Neural progenitor cell (in vitro differentiated cells): ENCODE measurements at regions not wholly inside any gene's neighbourhood (a gene's known extent, or its start where the extent isn't known, plus 50 kb on each side); places are given as distances from the start of the nearest gene placed in this dataset.

Experiments used
- DNase-seq: peaks from one replicate; pipeline ENCODE4 v3.0.0-alpha.2; 2016; ENCODE audit warnings: low spot score
- H2AFZ ChIP-seq: fragments of 200-600 bp; sonication (generic); replicated peaks from 2 replicates; pipeline ENCODE4 v1.6.1; 2016; ENCODE audit warnings: antibody characterized with exemption
- H3F3A ChIP-seq: fragments of 200-600 bp; sonication (generic); 2 replicates; pipeline ENCODE4 v1.6.1; 2016; ENCODE audit warnings: antibody characterized with exemption, low read depth
- H3K27ac ChIP-seq: fragments of 200-600 bp; sonication (generic); 2 replicates; pipeline ENCODE4 v1.5.1; 2016; ENCODE audit warnings: mild to moderate bottlenecking
- H3K27me3 ChIP-seq: fragments of 200-600 bp; sonication (generic); 2 replicates; pipeline ENCODE4 v1.6.1; 2016; ENCODE audit warnings: mild to moderate bottlenecking, moderate library complexity
- H3K36me3 ChIP-seq: fragments of 200-600 bp; sonication (generic); 2 replicates; pipeline ENCODE4 v1.5.1; 2016
- H3K4me1 ChIP-seq: fragments of 200-600 bp; sonication (generic); 2 replicates; pipeline ENCODE4 v1.6.1; 2016; ENCODE audit warnings: mixed run types
- H3K4me2 ChIP-seq: fragments of 200-600 bp; sonication (generic); 2 replicates; pipeline ENCODE4 v1.6.1; 2016
- H3K4me3 ChIP-seq: fragments of 200-600 bp; sonication (generic); 2 replicates; pipeline ENCODE4 v1.5.1; 2016
- H3K79me2 ChIP-seq: fragments of 200-600 bp; sonication (generic); 2 replicates; pipeline ENCODE4 v1.6.1; 2016; ENCODE audit warnings: low read depth
- H3K9ac ChIP-seq: fragments of 200-600 bp; sonication (generic); 2 replicates; pipeline ENCODE4 v1.6.1; 2016
- H3K9me3 ChIP-seq: fragments of 200-600 bp; sonication (generic); 2 replicates; pipeline ENCODE4 v1.5.1; 2016; ENCODE audit warnings: low read depth
- H4K20me1 ChIP-seq: fragments of 200-600 bp; sonication (generic); 2 replicates; pipeline ENCODE4 v1.6.1; 2016; ENCODE audit warnings: low read depth
- H3K27ac Mint-ChIP-seq: 3 replicates; pipeline ENCODE4 v1.8.0; 2021; ENCODE audit warnings: mixed read lengths
- H3K27me3 Mint-ChIP-seq: 2 replicates; pipeline ENCODE4 v1.8.0; 2022; ENCODE audit warnings: low read depth, mild to moderate bottlenecking, inconsistent platforms, moderate library complexity, mixed read lengths; ENCODE audit not compliant: insufficient read depth
- H3K36me3 Mint-ChIP-seq: 3 replicates; pipeline ENCODE4 v1.8.0; 2021; ENCODE audit warnings: mixed read lengths
- H3K4me1 Mint-ChIP-seq: 3 replicates; pipeline ENCODE4 v1.8.0; 2021; ENCODE audit warnings: mixed read lengths
- H3K4me3 Mint-ChIP-seq: 3 replicates; pipeline ENCODE4 v1.8.0; 2021; ENCODE audit warnings: mild to moderate bottlenecking, moderate library complexity, mixed read lengths
- H3K9me3 Mint-ChIP-seq: 3 replicates; pipeline ENCODE4 v1.8.0; 2020; ENCODE audit warnings: mixed read lengths
- EZH2 ChIP-seq: fragments of 200-600 bp; sonication (generic); IDR thresholded peaks from 2 replicates; pipeline ENCODE4 v1.6.1; 2017; ENCODE audit warnings: antibody characterized with exemption, mild to moderate bottlenecking, moderate library complexity
- EZH2phosphoT487 ChIP-seq: fragments of 200-600 bp; sonication (generic); IDR thresholded peaks from 2 replicates; pipeline ENCODE4 v1.6.1; 2017; ENCODE audit warnings: antibody characterized with exemption
- TF ChIP-seq, protein P1 (sequence below): fragments of 200-600 bp; sonication (generic); IDR thresholded peaks from 2 replicates; pipeline ENCODE4 v1.5.1; 2017; ENCODE audit warnings: antibody characterized with exemption, mild to moderate bottlenecking

DNA sequence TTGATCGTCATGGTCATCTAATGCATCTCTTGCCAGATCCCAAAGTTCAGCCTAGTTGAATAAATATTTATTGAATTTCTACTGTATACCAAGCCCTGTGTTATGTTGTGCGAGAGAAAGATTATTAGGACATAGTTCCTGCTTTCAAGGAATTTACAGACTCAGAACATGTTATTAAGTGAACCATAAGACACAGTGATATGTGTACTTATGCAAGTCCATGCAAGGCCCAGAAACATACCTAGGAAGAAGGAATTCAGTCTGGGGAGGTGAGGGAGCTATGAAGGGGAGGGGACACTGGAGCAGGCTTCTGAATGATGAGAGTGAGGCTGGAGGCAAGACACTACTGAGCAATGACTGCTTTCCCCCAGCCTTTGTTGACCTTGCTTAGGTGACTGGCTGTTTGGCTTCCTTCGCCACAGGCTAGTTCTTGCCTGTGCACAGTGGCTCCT is 81.4 kb downstream of the ACAA2 start:
- DNase-seq = no peak
- H4K20me1 ChIP-seq = no peaks in the 10 kb centered on the region
- no peak overlapping the region for H3K9ac ChIP-seq
- H3K4me1 ChIP-seq = peaks cover 3% of the 10 kb centered on the region
- peaks cover 40% of the 10 kb centered on the region for H3K4me1 Mint-ChIP-seq
- no peaks in the 10 kb centered on the region for H3K27me3 ChIP-seq
- no peak overlapping the region for H3K27ac Mint-ChIP-seq
- H3K36me3 Mint-ChIP-seq = no peaks in the 10 kb centered on the region
- no peaks in the 10 kb centered on the region for H3F3A ChIP-seq
- no peak overlapping the region for H3K4me3 ChIP-seq
- no peak overlapping the region for H3K4me2 ChIP-seq
- no peaks in the 10 kb centered on the region for H3K36me3 ChIP-seq
- H3K9me3 Mint-ChIP-seq = no peaks in the 10 kb centered on the region
- peaks cover 4% of the 10 kb centered on the region for H3K27me3 Mint-ChIP-seq
- H3K4me3 Mint-ChIP-seq = no peak overlapping the region
- H3K9me3 ChIP-seq = no peaks in the 10 kb centered on the region
- H3K79me2 ChIP-seq = no peaks in the 10 kb centered on the region
- TF ChIP-seq, protein P1, sequence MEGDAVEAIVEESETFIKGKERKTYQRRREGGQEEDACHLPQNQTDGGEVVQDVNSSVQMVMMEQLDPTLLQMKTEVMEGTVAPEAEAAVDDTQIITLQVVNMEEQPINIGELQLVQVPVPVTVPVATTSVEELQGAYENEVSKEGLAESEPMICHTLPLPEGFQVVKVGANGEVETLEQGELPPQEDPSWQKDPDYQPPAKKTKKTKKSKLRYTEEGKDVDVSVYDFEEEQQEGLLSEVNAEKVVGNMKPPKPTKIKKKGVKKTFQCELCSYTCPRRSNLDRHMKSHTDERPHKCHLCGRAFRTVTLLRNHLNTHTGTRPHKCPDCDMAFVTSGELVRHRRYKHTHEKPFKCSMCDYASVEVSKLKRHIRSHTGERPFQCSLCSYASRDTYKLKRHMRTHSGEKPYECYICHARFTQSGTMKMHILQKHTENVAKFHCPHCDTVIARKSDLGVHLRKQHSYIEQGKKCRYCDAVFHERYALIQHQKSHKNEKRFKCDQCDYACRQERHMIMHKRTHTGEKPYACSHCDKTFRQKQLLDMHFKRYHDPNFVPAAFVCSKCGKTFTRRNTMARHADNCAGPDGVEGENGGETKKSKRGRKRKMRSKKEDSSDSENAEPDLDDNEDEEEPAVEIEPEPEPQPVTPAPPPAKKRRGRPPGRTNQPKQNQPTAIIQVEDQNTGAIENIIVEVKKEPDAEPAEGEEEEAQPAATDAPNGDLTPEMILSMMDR = no peak
- no peak for TF ChIP-seq EZH2phosphoT487
- no peak for TF ChIP-seq EZH2
- H2AFZ ChIP-seq = no peak overlapping the region
- no peak overlapping the region for H3K27ac ChIP-seq

DNA sequence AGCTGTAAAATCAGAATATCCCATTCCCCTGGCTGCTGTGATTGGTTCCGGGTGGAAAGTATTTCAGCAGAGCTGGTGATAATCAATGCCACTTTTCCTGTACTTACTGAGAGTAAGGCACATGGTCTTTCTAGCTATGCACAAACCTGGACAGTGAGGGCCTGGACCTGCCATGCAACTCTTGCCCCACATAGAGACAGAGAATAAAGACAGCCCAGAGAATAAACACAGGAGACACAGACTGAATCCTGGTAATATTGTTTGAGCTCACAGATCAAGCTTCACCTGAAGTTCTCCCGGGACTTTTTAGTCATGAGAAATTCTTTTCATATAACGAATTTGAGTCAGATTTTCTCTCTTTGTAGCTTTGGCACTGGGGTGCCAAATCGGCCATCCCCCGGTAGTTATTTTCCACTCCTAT is 81.9 kb downstream of the ACAA2 start:
- no peaks in the 10 kb centered on the region for H3K9me3 Mint-ChIP-seq
- Histone ChIP-seq H3K9ac (no peak overlapping the region), H3K27ac (no peak overlapping the region), H3K4me1 (peaks cover 7% of the 10 kb centered on the region), H3K27me3 (no peaks in the 10 kb centered on the region), H3K79me2 (no peaks in the 10 kb centered on the region), H3K36me3 (no peaks in the 10 kb centered on the region), H3K4me2 (no peak overlapping the region), H4K20me1 (no peaks in the 10 kb centered on the region), H3K9me3 (no peaks in the 10 kb centered on the region), H3K4me3 (no peak overlapping the region), H3F3A (peaks cover 3% of the 10 kb centered on the region), H2AFZ (no peak overlapping the region)
- peaks cover 44% of the 10 kb centered on the region for H3K4me1 Mint-ChIP-seq
- no peak overlapping the region for H3K27ac Mint-ChIP-seq
- H3K27me3 Mint-ChIP-seq = no peaks in the 10 kb centered on the region
- no peak overlapping the region for H3K4me3 Mint-ChIP-seq
- TF ChIP-seq EZH2 (no peak), EZH2phosphoT487 (no peak)
- TF ChIP-seq, protein P1 = no peak
- no peaks in the 10 kb centered on the region for H3K36me3 Mint-ChIP-seq
- no peak for DNase-seq

DNA sequence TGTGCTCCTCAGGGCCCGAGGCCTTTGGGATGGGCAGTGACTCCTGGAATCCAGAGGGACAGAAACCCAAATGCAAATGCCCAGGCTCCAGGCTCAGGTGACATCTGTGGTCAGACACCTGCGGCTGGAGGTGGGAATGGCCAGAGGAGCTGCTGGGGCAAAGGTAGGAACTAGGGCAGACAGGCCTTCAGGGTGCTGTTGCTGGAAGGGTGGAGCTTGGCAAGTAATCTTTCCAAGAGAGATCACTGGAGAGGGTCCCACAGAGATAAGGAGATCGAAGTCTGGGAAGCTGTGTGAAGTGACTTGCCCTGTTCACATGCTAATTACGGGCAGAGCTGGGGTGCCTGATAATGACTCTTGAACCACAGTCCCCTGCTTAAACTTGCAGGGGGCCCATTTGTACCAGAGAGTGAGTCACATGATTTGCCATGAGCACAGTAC is 82.4 kb downstream of the ACAA2 start:
- Histone ChIP-seq H3K27me3 (no peaks in the 10 kb centered on the region), H3F3A (peaks cover 8% of the 10 kb centered on the region), H3K9me3 (no peaks in the 10 kb centered on the region), H3K9ac (no peak overlapping the region), H3K79me2 (no peaks in the 10 kb centered on the region), H3K36me3 (no peaks in the 10 kb centered on the region), H3K4me1 (peaks cover 11% of the 10 kb centered on the region), H3K4me3 (no peak overlapping the region), H3K27ac (no peak overlapping the region), H4K20me1 (no peaks in the 10 kb centered on the region), H2AFZ (no peak overlapping the region), H3K4me2 (no peak overlapping the region)
- H3K27me3 Mint-ChIP-seq = no peaks in the 10 kb centered on the region
- no peak overlapping the region for H3K4me3 Mint-ChIP-seq
- peak overlapping the region; percentile 24 for H3K27ac Mint-ChIP-seq
- H3K9me3 Mint-ChIP-seq = no peaks in the 10 kb centered on the region
- H3K4me1 Mint-ChIP-seq = peaks cover 49% of the 10 kb centered on the region
- TF ChIP-seq EZH2phosphoT487 (no peak), EZH2 (no peak)
- TF ChIP-seq, protein P1 = no peak
- DNase-seq = no peak
- H3K36me3 Mint-ChIP-seq = no peaks in the 10 kb centered on the region
